ACC112 (cell line): ENCODE measurements at regions not wholly inside any gene's neighbourhood (a gene's known extent, or its start where the extent isn't known, plus 50 kb on each side); places are given as distances from the start of the nearest gene placed in this dataset.

Source experiments
- H2AFZ ChIP-seq: fragments of 200-600 bp; sonication (generic); one replicate; pipeline ENCODE4 v1.6.0; 2017; ENCODE audit warnings: antibody characterized with exemption, low read length; ENCODE audit not compliant: unreplicated experiment
- H3K27ac ChIP-seq: fragments of 200-600 bp; sonication (generic); 2 replicates; pipeline ENCODE4 v1.5.1; 2014; ENCODE audit warnings: low read depth, mild to moderate bottlenecking, antibody characterized with exemption, low read length, moderate library complexity
- H3K27me3 ChIP-seq: fragments of 200-600 bp; sonication (generic); 2 replicates; pipeline ENCODE4 v1.6.1; 2014; ENCODE audit warnings: mild to moderate bottlenecking, antibody characterized with exemption, low read length, moderate library complexity, mixed read lengths; ENCODE audit not compliant: insufficient read depth
- H3K36me3 ChIP-seq: fragments of 200-600 bp; sonication (generic); 2 replicates; pipeline ENCODE4 v1.6.1; 2016; ENCODE audit warnings: mild to moderate bottlenecking, antibody characterized with exemption, low read length, moderate library complexity, mixed read lengths; ENCODE audit not compliant: insufficient read depth
- H3K4me1 ChIP-seq: fragments of 200-600 bp; sonication (generic); one replicate; pipeline ENCODE4 v1.6.1; 2016; ENCODE audit warnings: low read length, mixed read lengths; ENCODE audit not compliant: insufficient read depth, unreplicated experiment, control insufficient read depth
- H3K4me3 ChIP-seq: fragments of 200-600 bp; sonication (generic); 2 replicates; pipeline ENCODE4 v1.5.1; 2014; ENCODE audit warnings: mild to moderate bottlenecking, low read depth, low read length
- H3K79me2 ChIP-seq: fragments of 200-600 bp; sonication (generic); one replicate; pipeline ENCODE4 v1.6.0; 2016; ENCODE audit warnings: low read length; ENCODE audit not compliant: control insufficient read depth, unreplicated experiment, insufficient read depth

- Histone ChIP-seq H3K4me3 (no peak overlapping the region), H3K79me2 (no peaks in the 10 kb centered on the region), H2AFZ (no peak overlapping the region), H3K36me3 (no peaks in the 10 kb centered on the region), H3K27ac (no peak overlapping the region), H3K4me1 (no peaks in the 10 kb centered on the region), H3K27me3 (no peaks in the 10 kb centered on the region)
Observed at GRCh38 chr2:164243315-164243714, 378.0 kb downstream of the GRB14 start.

- no peaks in the 10 kb centered on the region for H3K79me2 ChIP-seq
- H2AFZ ChIP-seq: no peak overlapping the region
- H3K27ac ChIP-seq: no peak overlapping the region
- no peak overlapping the region for H3K4me3 ChIP-seq
- no peaks in the 10 kb centered on the region for H3K27me3 ChIP-seq
- no peaks in the 10 kb centered on the region for H3K4me1 ChIP-seq
- H3K36me3 ChIP-seq: no peaks in the 10 kb centered on the region
Observed at GRCh38 chr2:164242409-164242808, 378.9 kb downstream of the GRB14 start.

DNA sequence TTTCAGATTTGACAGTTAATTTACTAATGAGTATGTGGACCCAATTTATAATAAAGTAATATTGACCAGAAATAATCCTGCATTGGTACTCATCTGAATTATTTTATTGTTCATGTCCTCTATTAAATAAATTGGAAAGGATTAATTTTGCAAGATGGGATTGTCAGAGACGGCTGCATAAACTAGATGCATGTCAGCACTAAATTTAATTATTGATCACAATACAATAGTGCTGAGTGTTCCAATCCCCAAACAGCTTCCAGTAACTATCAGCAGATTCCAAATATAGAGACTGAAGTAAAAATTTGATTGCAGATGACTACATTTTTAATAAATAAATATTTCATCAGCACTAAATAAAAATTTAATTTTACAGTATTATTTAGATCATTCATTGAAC is 387.2 kb downstream of the GRB14 start:
- Histone ChIP-seq H3K27ac (no peak overlapping the region), H3K4me1 (no peaks in the 10 kb centered on the region), H3K36me3 (no peaks in the 10 kb centered on the region), H3K27me3 (no peaks in the 10 kb centered on the region), H3K79me2 (no peaks in the 10 kb centered on the region), H3K4me3 (no peak overlapping the region), H2AFZ (no peak overlapping the region)

GRCh38 chr2:164224007-164224406 is 397.3 kb downstream of the GRB14 start:
- H3K36me3 ChIP-seq: no peaks in the 10 kb centered on the region
- no peaks in the 10 kb centered on the region for H3K4me1 ChIP-seq
- H3K27me3 ChIP-seq: no peaks in the 10 kb centered on the region
- no peak overlapping the region for H2AFZ ChIP-seq
- H3K27ac ChIP-seq: no peak overlapping the region
- H3K4me3 ChIP-seq: no peak overlapping the region
- H3K79me2 ChIP-seq: no peaks in the 10 kb centered on the region

- Histone ChIP-seq H3K4me3 (no peak overlapping the region), H3K36me3 (no peaks in the 10 kb centered on the region)
Observed at GRCh38 chr2:164221473-164221872, 399.8 kb downstream of the GRB14 start.

DNA sequence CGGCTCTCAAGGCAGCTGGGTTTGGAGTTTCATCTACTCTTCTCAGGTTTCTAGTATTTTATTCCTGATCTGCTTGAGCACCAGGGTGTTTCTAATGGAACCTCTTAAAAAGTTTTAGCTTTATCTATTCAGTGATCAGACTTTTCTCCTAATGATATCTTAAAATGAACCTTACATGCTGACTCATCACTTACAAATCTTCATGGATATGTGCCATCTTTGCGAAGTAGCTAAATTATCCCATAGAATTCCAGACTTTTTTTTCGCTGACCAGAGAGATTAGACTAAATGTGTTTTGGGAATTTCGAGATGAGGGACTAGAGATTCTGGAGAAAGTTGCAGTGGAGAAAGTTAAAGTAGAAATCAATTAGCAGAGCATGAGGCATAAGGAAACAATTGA is 401.0 kb downstream of the GRB14 start:
- Histone ChIP-seq H3K4me1 (no peaks in the 10 kb centered on the region), H3K27me3 (no peaks in the 10 kb centered on the region), H3K79me2 (no peaks in the 10 kb centered on the region), H2AFZ (no peak overlapping the region), H3K36me3 (no peaks in the 10 kb centered on the region), H3K27ac (no peak overlapping the region), H3K4me3 (no peak overlapping the region)

More at GRCh38 chr2:164221473-164221872, 399.8 kb downstream of the GRB14 start:
- Histone ChIP-seq H3K27me3 (no peaks in the 10 kb centered on the region), H3K27ac (no peak overlapping the region), H2AFZ (no peak overlapping the region), H3K79me2 (no peaks in the 10 kb centered on the region), H3K4me1 (no peaks in the 10 kb centered on the region)

- Histone ChIP-seq H3K4me3 (no peak overlapping the region), H3K27ac (no peak overlapping the region), H3K79me2 (no peaks in the 10 kb centered on the region), H2AFZ (no peak overlapping the region), H3K4me1 (no peaks in the 10 kb centered on the region), H3K36me3 (no peaks in the 10 kb centered on the region), H3K27me3 (no peaks in the 10 kb centered on the region)
Observed at GRCh38 chr2:164213916-164214315, 407.4 kb downstream of the GRB14 start.

GRCh38 chr2:164205347-164205746 is 415.9 kb downstream of the GRB14 start:
- H2AFZ ChIP-seq: no peak overlapping the region
- no peaks in the 10 kb centered on the region for H3K36me3 ChIP-seq
- H3K4me1 ChIP-seq: peaks cover 11% of the 10 kb centered on the region
- no peak overlapping the region for H3K4me3 ChIP-seq
- H3K27me3 ChIP-seq: no peaks in the 10 kb centered on the region; the same call in 1 of the 2 replicates
- no peak overlapping the region for H3K27ac ChIP-seq
- no peaks in the 10 kb centered on the region for H3K79me2 ChIP-seq

GRCh38 chr2:164203131-164203530 is 418.2 kb downstream of the GRB14 start:
- Histone ChIP-seq H3K27ac (no peak overlapping the region), H3K4me3 (no peak overlapping the region), H2AFZ (no peak overlapping the region), H3K4me1 (peaks cover 11% of the 10 kb centered on the region), H3K79me2 (no peaks in the 10 kb centered on the region), H3K36me3 (no peaks in the 10 kb centered on the region), H3K27me3 (no peaks in the 10 kb centered on the region; the same call in 1 of the 2 replicates)

GRCh38 chr2:164198256-164198655 is 423.0 kb downstream of the GRB14 start:
- no peak overlapping the region for H3K4me3 ChIP-seq
- H3K36me3 ChIP-seq: no peaks in the 10 kb centered on the region
- H3K27me3 ChIP-seq: no peaks in the 10 kb centered on the region
- H3K4me1 ChIP-seq: no peaks in the 10 kb centered on the region
- H3K27ac ChIP-seq: no peak overlapping the region
- no peaks in the 10 kb centered on the region for H3K79me2 ChIP-seq
- no peak overlapping the region for H2AFZ ChIP-seq

DNA sequence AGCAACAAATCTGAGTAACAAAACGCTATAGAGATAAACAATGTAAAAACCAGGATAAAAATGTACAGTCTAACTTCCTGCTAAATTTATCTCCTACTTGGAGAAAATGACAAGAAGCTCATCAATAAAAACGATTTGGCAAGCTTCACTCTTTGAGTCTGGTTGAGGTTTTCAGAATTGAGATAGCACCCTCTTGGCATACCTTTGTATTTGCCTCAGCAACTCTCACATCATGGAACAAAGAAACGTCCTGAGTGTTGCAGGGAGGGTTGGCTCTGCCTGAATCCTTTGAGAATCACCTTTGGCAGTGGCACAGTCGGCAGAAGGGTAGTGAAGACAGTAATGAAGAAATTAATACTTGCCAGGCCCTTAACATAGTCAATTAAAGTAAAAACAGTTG is 430.6 kb downstream of the GRB14 start:
- Histone ChIP-seq H3K36me3 (no peaks in the 10 kb centered on the region), H3K4me3 (no peak overlapping the region), H3K79me2 (no peaks in the 10 kb centered on the region), H3K27ac (no peak overlapping the region), H3K27me3 (no peaks in the 10 kb centered on the region), H3K4me1 (no peaks in the 10 kb centered on the region), H2AFZ (no peak overlapping the region)
